ENCODE measurements at regions not wholly inside any gene's neighbourhood (a gene's known extent, or its start where the extent isn't known, plus 50 kb on each side); places are given as distances from the start of the nearest gene placed in this dataset.

- DNase-seq = peak; percentile 81
Observed at GRCh38 chr16:66315210-66315825, 51.2 kb upstream of the CDH5 start.

DNA sequence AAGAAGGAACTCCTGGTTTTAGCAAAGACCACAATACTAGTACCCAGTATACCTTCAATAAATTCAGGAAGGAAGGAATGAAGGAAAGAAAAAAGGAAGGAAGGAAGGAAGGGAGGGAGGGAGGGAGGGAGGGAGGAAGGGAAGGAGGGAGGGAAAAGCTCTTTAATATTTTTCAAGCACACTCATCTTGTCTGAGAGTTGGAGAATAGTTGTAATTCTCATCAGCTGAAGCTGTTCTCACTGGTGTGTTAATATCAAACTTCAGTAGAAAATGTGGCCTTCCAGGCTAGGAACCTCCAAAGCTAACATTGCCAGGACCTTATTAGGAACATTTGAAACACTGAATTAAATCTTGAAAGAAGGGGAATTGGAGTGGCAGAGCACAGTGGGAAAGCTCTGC lies 55.2 kb upstream of the CDH5 start:
- no peak for DNase-seq

GRCh38 chr16:66309215-66309807 lies 57.2 kb upstream of the CDH5 start:
- no peak for DNase-seq

- DNase-seq = no peak
Observed at GRCh38 chr16:66308096-66308495, 58.4 kb upstream of the CDH5 start.

- DNase-seq = no peak
Observed at GRCh38 chr16:66306366-66307150, 59.9 kb upstream of the CDH5 start.

- no peak for DNase-seq
Observed at GRCh38 chr16:66304961-66305360, 61.5 kb upstream of the CDH5 start.

DNA sequence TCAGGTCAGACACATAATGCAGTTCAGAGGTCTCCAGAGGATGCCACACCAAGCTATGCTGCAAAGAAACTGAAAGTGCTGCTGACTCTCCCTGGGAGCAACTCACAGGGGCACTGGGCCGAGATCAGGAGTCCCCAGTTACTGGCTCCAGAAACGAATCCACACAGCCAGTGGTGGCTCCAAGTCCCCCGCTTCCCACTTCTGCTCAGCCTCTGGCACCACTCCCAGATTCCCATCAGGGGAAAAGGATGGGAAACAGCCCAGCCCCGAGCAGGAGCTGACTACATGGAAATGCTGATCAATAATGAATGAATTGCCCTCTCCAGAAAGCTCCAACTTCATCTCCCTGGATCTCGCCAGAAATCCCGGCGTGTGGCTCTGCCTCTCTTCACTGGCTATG lies 62.3 kb upstream of the CDH5 start:
- DNase-seq = no peak

- no peak for DNase-seq
Observed at GRCh38 chr16:66300501-66300900, 66.0 kb upstream of the CDH5 start.

DNA sequence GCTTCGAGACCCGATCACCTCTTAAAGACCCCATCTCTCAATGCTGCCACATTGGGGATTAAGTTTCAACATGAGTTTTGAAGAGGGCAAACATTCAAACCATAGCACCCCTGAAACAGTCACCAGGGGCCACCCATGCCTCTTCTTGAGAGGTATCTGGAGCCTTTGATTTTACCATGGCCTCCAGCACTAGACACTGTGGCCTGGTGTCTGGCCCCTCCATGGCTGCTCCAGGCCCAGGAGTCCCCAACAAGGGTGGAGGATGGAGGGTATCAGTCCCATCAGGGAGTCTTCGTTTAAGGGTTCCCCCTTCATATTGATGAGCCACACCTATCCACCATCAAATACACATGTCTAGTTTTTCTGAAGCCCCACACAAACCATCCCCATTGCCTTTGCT lies 66.5 kb upstream of the CDH5 start:
- no peak for DNase-seq

- no peak for DNase-seq
Observed at GRCh38 chr16:66299349-66299748, 67.1 kb upstream of the CDH5 start.

- no peak for DNase-seq
Observed at GRCh38 chr16:66298571-66299120, 67.8 kb upstream of the CDH5 start.

DNA sequence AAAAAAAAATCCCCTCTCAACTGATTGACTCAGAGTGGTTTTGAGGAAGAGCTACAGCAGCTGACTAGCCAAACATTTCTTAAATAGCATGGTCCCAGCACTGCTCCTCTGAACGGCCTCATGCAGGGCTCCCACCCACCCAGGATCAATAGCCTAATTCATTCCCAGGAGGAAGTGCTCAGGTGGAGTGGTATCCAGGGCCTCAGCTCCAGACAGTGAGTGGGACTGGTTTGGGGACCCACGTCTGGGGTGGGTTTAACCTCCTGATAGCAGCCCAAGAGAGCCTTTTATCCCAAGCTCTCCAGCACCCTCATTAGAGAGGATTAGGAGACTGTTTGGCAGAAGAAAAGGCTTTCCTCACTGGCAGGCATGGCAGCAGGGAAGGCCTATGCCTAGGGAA lies 68.5 kb upstream of the CDH5 start:
- no peak for DNase-seq

DNA sequence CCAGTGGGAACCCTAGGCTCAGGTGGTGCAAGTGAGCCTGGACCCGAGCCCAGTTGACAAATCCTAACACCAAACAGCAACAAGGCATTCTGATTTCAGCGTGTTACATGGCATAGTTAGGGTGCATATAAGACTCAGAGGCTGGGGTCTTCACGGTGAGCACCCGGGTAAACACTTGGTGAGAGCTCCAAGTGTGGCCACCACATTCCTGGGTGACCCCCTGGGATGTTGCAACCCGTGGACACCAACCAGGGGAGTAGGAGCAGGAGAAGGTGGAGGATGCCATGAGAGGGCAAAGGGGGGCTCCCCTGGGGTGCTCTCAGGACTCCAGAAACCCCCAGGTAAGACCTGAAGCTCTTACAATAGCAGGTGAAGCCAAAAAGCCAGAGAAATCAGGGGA lies 69.9 kb upstream of the CDH5 start:
- DNase-seq = no peak

DNA sequence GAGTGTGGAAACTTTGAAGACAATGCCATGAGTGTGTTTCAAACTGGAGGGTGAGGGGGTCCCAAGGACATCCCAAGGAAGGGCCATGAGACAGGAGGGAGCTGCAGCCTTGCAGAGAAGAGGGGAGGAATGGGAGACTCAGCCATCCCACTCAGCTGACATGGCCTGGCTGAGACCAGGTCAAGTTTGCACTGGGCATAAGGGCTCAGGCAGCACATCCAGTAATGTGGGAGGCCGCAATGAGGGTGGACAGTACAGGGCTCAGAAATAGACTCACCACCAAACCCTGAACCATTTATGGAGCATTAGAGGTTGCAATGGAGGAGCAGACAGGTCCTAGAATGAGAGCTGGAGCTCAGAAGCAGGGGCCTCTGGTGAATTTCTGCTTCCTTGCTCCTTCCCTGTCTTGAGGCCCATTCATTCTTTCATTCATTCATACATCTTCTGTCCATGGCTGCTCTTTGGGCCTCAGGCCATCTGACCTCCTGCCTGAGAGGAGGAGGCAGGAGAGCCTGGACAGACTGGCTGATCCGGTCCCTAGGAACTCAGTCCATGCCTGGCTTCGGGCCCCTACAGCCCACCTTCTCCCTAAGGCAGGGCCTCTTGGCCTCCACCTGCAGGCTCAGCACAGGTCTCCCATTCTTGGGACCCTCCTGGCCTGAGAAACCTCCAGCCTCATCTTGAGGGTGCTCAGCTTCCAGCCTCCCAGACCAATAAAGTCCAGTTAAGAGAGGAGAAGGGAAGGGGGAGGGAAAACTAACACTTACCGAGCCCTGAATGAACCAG lies 70.5 kb upstream of the CDH5 start:
- no peak for DNase-seq

- DNase-seq = no peak
Observed at GRCh38 chr16:66295213-66295612, 71.3 kb upstream of the CDH5 start.

- DNase-seq = no peak
Observed at GRCh38 chr16:66294507-66294906, 72.0 kb upstream of the CDH5 start.

- DNase-seq = no peak
Observed at GRCh38 chr16:66293932-66294331, 72.6 kb upstream of the CDH5 start.

- no peak for DNase-seq
Observed at GRCh38 chr16:66293207-66293735, 73.2 kb upstream of the CDH5 start.

GRCh38 chr16:66292241-66292935 lies 74.1 kb upstream of the CDH5 start:
- no peak for DNase-seq

DNA sequence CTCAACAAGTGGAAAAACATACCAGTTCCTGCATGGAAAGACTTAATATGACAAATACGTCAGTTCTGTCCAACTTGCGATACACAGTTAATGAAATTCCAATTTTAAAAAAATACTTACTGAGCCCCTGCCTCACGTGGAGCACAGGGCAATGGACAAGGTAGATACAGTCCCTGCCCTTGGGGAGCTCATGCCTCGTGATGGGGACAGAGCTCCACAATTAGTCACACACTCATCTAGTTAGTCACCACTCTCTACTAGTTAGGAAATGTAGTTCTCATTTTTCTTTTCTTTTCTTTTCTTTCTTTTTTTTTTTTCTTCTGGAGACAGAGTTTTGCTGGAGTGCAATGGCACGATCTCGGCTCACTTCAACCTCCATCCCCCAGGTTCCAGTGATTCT lies 74.7 kb upstream of the CDH5 start:
- DNase-seq = no peak

- DNase-seq = no peak
Observed at GRCh38 chr16:66290431-66290830, 76.1 kb upstream of the CDH5 start.

- DNase-seq = no peak
Observed at GRCh38 chr16:66289986-66290385, 76.5 kb upstream of the CDH5 start.

Measured in NCI-H345 (cell line).